ENCODE measurements at regions not wholly inside any gene's neighbourhood (a gene's known extent, or its start where the extent isn't known, plus 50 kb on each side); places are given as distances from the start of the nearest gene placed in this dataset.

GRCh38 chr2:129748653-129749052, 230.8 kb upstream of the RAB6C start:
- Histone ChIP-seq H3K27ac (ENCODE audit: low read depth, low read length) (no peak overlapping the region), H3K9ac (ENCODE audit: low read depth, low read length) (no peak overlapping the region), H3K4me1 (ENCODE audit: insufficient read depth, low read length) (0 out of 2 replicates have a peak, but pooled peaks cover 3% of the 10 kb centered on the region), H3K36me3 (ENCODE audit: insufficient read depth, low read length) (no peaks in the 10 kb centered on the region), H3K27me3 (ENCODE audit: insufficient read depth, low read length) (no peaks in the 10 kb centered on the region), H3K9me3 (ENCODE audit: insufficient read depth, low read depth, low read length) (no peaks in the 10 kb centered on the region), H3K4me3 (ENCODE audit: low read length) (no peak overlapping the region)
- WGBS, result 57% methylated on average over 6 of the region's 6 CpGs

GRCh38 chr2:129751409-129751808, 228.1 kb upstream of the RAB6C start:
- 100% methylated on average over 1 of the region's 1 CpG for WGBS

GRCh38 chr2:129752176-129752575, 227.3 kb upstream of the RAB6C start:
- peaks cover 8% of the 10 kb centered on the region; the same call in 1 of the 2 replicates for H3K4me1 ChIP-seq (ENCODE audit: insufficient read depth, low read length)
- WGBS, result 92% methylated on average over 3 of the region's 3 CpGs
- H3K27me3 ChIP-seq (ENCODE audit: insufficient read depth, low read length), result no peaks in the 10 kb centered on the region
- no peak overlapping the region for H3K9ac ChIP-seq (ENCODE audit: low read depth, low read length)
- H3K27ac ChIP-seq (ENCODE audit: low read depth, low read length), result no peak overlapping the region
- no peaks in the 10 kb centered on the region for H3K9me3 ChIP-seq (ENCODE audit: insufficient read depth, low read depth, low read length)
- no peak overlapping the region for H3K4me3 ChIP-seq (ENCODE audit: low read length)
- H3K36me3 ChIP-seq (ENCODE audit: insufficient read depth, low read length), result no peaks in the 10 kb centered on the region

More at GRCh38 chr2:129751409-129751808, 228.1 kb upstream of the RAB6C start:
- H3K27ac ChIP-seq (ENCODE audit: low read depth, low read length), result no peak overlapping the region
- H3K4me3 ChIP-seq (ENCODE audit: low read length), result no peak overlapping the region
- no peaks in the 10 kb centered on the region for H3K36me3 ChIP-seq (ENCODE audit: insufficient read depth, low read length)
- no peak overlapping the region for H3K9ac ChIP-seq (ENCODE audit: low read depth, low read length)
- H3K9me3 ChIP-seq (ENCODE audit: insufficient read depth, low read depth, low read length), result no peaks in the 10 kb centered on the region
- H3K27me3 ChIP-seq (ENCODE audit: insufficient read depth, low read length), result no peaks in the 10 kb centered on the region
- H3K4me1 ChIP-seq (ENCODE audit: insufficient read depth, low read length), result 0 out of 2 replicates have a peak, but pooled peaks cover 3% of the 10 kb centered on the region

- peaks cover 13% of the 10 kb centered on the region for H3K4me1 ChIP-seq (ENCODE audit: insufficient read depth, low read length)
- no peaks in the 10 kb centered on the region for H3K27me3 ChIP-seq (ENCODE audit: insufficient read depth, low read length)
- no peaks in the 10 kb centered on the region for H3K9me3 ChIP-seq (ENCODE audit: insufficient read depth, low read depth, low read length)
- 95% methylated on average over 10 of the region's 10 CpGs for WGBS
- H3K9ac ChIP-seq (ENCODE audit: low read depth, low read length), result no peak overlapping the region
- H3K36me3 ChIP-seq (ENCODE audit: insufficient read depth, low read length), result no peaks in the 10 kb centered on the region
- H3K27ac ChIP-seq (ENCODE audit: low read depth, low read length), result no peak overlapping the region
- H3K4me3 ChIP-seq (ENCODE audit: low read length), result no peak overlapping the region
These were observed 226.8 kb upstream of the RAB6C start for GRCh38 chr2:129752686-129753085.

GRCh38 chr2:129753261-129753660, 226.2 kb upstream of the RAB6C start:
- 90% methylated on average over 7 of the region's 8 CpGs for WGBS
- H3K9me3 ChIP-seq (ENCODE audit: insufficient read depth, low read depth, low read length), result no peaks in the 10 kb centered on the region
- H3K4me3 ChIP-seq (ENCODE audit: low read length), result no peak overlapping the region
- H3K27me3 ChIP-seq (ENCODE audit: insufficient read depth, low read length), result no peaks in the 10 kb centered on the region
- peaks cover 18% of the 10 kb centered on the region for H3K4me1 ChIP-seq (ENCODE audit: insufficient read depth, low read length)
- no peak overlapping the region for H3K9ac ChIP-seq (ENCODE audit: low read depth, low read length)
- no peaks in the 10 kb centered on the region for H3K36me3 ChIP-seq (ENCODE audit: insufficient read depth, low read length)
- no peak overlapping the region for H3K27ac ChIP-seq (ENCODE audit: low read depth, low read length)

- Histone ChIP-seq H3K9ac (ENCODE audit: low read depth, low read length) (no peak overlapping the region), H3K27me3 (ENCODE audit: insufficient read depth, low read length) (no peaks in the 10 kb centered on the region), H3K36me3 (ENCODE audit: insufficient read depth, low read length) (no peaks in the 10 kb centered on the region), H3K27ac (ENCODE audit: low read depth, low read length) (no peak overlapping the region), H3K4me1 (ENCODE audit: insufficient read depth, low read length) (peaks cover 23% of the 10 kb centered on the region), H3K9me3 (ENCODE audit: insufficient read depth, low read depth, low read length) (no peaks in the 10 kb centered on the region), H3K4me3 (ENCODE audit: low read length) (no peak overlapping the region)
- 95% methylated on average over 14 of the region's 14 CpGs for WGBS
These were observed 225.0 kb upstream of the RAB6C start for GRCh38 chr2:129754421-129754820.

GRCh38 chr2:129754831-129755230, 224.6 kb upstream of the RAB6C start:
- 90% methylated on average over 6 of the region's 6 CpGs for WGBS
- no peaks in the 10 kb centered on the region for H3K9me3 ChIP-seq (ENCODE audit: insufficient read depth, low read depth, low read length)
- no peak overlapping the region for H3K4me3 ChIP-seq (ENCODE audit: low read length)
- no peaks in the 10 kb centered on the region for H3K36me3 ChIP-seq (ENCODE audit: insufficient read depth, low read length)
- H3K9ac ChIP-seq (ENCODE audit: low read depth, low read length), result no peak overlapping the region
- H3K27ac ChIP-seq (ENCODE audit: low read depth, low read length), result no peak overlapping the region
- H3K27me3 ChIP-seq (ENCODE audit: insufficient read depth, low read length), result no peaks in the 10 kb centered on the region
- H3K4me1 ChIP-seq (ENCODE audit: insufficient read depth, low read length), result peaks cover 23% of the 10 kb centered on the region

GRCh38 chr2:129755786-129756185, 223.7 kb upstream of the RAB6C start:
- Histone ChIP-seq H3K4me1 (ENCODE audit: insufficient read depth, low read length) (peaks cover 23% of the 10 kb centered on the region), H3K27ac (ENCODE audit: low read depth, low read length) (no peak overlapping the region), H3K9ac (ENCODE audit: low read depth, low read length) (no peak overlapping the region), H3K36me3 (ENCODE audit: insufficient read depth, low read length) (no peaks in the 10 kb centered on the region), H3K9me3 (ENCODE audit: insufficient read depth, low read depth, low read length) (no peaks in the 10 kb centered on the region), H3K4me3 (ENCODE audit: low read length) (no peak overlapping the region), H3K27me3 (ENCODE audit: insufficient read depth, low read length) (no peaks in the 10 kb centered on the region)
- WGBS, result 95% methylated on average over 7 of the region's 7 CpGs

GRCh38 chr2:129756276-129756675, 223.2 kb upstream of the RAB6C start:
- WGBS, result 96% methylated on average over 7 of the region's 7 CpGs
- Histone ChIP-seq H3K9me3 (ENCODE audit: insufficient read depth, low read depth, low read length) (no peaks in the 10 kb centered on the region), H3K27ac (ENCODE audit: low read depth, low read length) (no peak overlapping the region)

GRCh38 chr2:129757366-129757914, 222.0 kb upstream of the RAB6C start:
- no peak overlapping the region for H3K9ac ChIP-seq (ENCODE audit: low read depth, low read length)
- H3K4me3 ChIP-seq (ENCODE audit: low read length), result no peak overlapping the region
- H3K9me3 ChIP-seq (ENCODE audit: insufficient read depth, low read depth, low read length), result no peaks in the 10 kb centered on the region
- peak overlapping the region; percentile 51; the same call in 1 of the 2 replicates for H3K27ac ChIP-seq (ENCODE audit: low read depth, low read length)
- H3K27me3 ChIP-seq (ENCODE audit: insufficient read depth, low read length), result no peaks in the 10 kb centered on the region
- WGBS, result 86% methylated on average over 9 of the region's 9 CpGs
- no peaks in the 10 kb centered on the region for H3K36me3 ChIP-seq (ENCODE audit: insufficient read depth, low read length)
- peaks cover 23% of the 10 kb centered on the region for H3K4me1 ChIP-seq (ENCODE audit: insufficient read depth, low read length)

More at GRCh38 chr2:129756276-129756675, 223.2 kb upstream of the RAB6C start:
- Histone ChIP-seq H3K4me1 (ENCODE audit: insufficient read depth, low read length) (peaks cover 23% of the 10 kb centered on the region), H3K9ac (ENCODE audit: low read depth, low read length) (no peak overlapping the region), H3K4me3 (ENCODE audit: low read length) (no peak overlapping the region), H3K36me3 (ENCODE audit: insufficient read depth, low read length) (no peaks in the 10 kb centered on the region), H3K27me3 (ENCODE audit: insufficient read depth, low read length) (no peaks in the 10 kb centered on the region)

- H3K9ac ChIP-seq (ENCODE audit: low read depth, low read length), result no peak overlapping the region
- H3K4me1 ChIP-seq (ENCODE audit: insufficient read depth, low read length), result peaks cover 23% of the 10 kb centered on the region
- H3K4me3 ChIP-seq (ENCODE audit: low read length), result peak overlapping the region; percentile 38
- H3K27ac ChIP-seq (ENCODE audit: low read depth, low read length), result peak overlapping the region; percentile 72
- 13% methylated on average over 15 of the region's 15 CpGs for WGBS
- no peaks in the 10 kb centered on the region for H3K9me3 ChIP-seq (ENCODE audit: insufficient read depth, low read depth, low read length)
- no peaks in the 10 kb centered on the region for H3K36me3 ChIP-seq (ENCODE audit: insufficient read depth, low read length)
- no peaks in the 10 kb centered on the region for H3K27me3 ChIP-seq (ENCODE audit: insufficient read depth, low read length)
These were observed 221.3 kb upstream of the RAB6C start for GRCh38 chr2:129757915-129758783.
